ENCODE measurements at regions not wholly inside any gene's neighbourhood (a gene's known extent, or its start where the extent isn't known, plus 50 kb on each side); places are given as distances from the start of the nearest gene placed in this dataset.

DNA sequence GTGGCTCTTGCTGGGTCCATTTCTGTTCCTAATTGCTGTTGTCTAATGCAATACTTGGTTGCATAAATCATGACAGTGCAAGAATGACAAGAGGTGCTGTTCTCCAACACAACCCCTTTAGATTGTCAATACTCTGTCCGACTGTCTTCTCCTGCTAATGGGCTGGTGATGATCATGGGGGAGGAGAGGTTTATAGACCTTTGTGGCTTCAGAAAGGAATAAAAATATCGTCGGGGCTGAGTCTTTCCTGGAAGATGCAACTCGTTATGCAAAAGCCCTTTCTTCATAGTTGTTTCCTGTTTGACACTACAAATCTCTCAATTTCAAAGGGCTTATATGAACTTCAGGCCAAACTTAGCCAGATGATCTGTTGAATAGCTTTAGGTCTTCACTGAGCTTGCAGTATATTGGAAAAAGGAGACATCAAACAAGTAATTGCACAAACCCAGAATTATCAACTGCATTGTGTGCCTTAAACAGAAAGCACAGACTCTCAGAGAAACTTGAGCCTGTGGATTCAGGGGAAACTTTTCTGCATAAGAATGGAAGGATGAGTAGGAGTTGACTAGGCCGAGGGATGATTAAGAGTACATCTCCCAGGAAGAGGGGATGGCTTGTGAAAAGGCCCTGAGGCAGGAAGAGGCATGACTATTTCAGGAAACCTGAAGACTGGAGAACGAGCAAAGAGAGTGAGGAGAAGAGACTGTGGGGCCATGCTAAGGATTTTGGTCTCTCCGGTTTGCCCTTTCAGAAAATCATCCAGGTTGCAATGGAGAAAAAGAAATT, 107.6 kb downstream of the TSEN15 start:
- no peak for TF ChIP-seq POLR2AphosphoS5 (IDR thresholded peaks at IDR 0.05; ENCODE audit: low read depth, low read length)
- no peak for TF ChIP-seq TAF1 (IDR thresholded peaks at IDR 0.05; ENCODE audit: low read depth, low read length)
- TF ChIP-seq POLR2A (IDR thresholded peaks at IDR 0.05; ENCODE audit: low read depth, low read length): no peak
- no peak for TF ChIP-seq POU2F2 (IDR thresholded peaks at IDR 0.05; ENCODE audit: low read depth, low read length)

All from GM12891 (cell line).